H9 (cell line): ENCODE measurements at regions not wholly inside any gene's neighbourhood (a gene's known extent, or its start where the extent isn't known, plus 50 kb on each side); places are given as distances from the start of the nearest gene placed in this dataset.
A peak's percentile ranks its signal among the peaks of the same experiment; 100 is the strongest.

Experiments used
- DNase-seq: peaks from one replicate; pipeline ENCODE4 v3.0.0-alpha.2; 2017
- H2AFZ ChIP-seq: one replicate; pipeline ENCODE4 v1.6.1; 2013; ENCODE audit warnings: mild to moderate bottlenecking, low read length, control low read depth, moderate library complexity
- H2AK5ac ChIP-seq: 2 replicates; pipeline ENCODE4 v1.6.1; 2013; ENCODE audit warnings: low read length, control low read depth, mixed read lengths; ENCODE audit not compliant: insufficient read length
- H2BK120ac ChIP-seq: one replicate; pipeline ENCODE4 v1.6.1; 2013; ENCODE audit warnings: low read depth, mild to moderate bottlenecking, low read length, control low read depth, inconsistent platforms; ENCODE audit not compliant: poor library complexity, severe bottlenecking
- H2BK12ac ChIP-seq: 2 replicates; pipeline ENCODE4 v1.6.1; 2013; ENCODE audit warnings: low read length, control low read depth, mixed read lengths, low read depth; ENCODE audit not compliant: insufficient read length
- H2BK15ac ChIP-seq: 2 replicates; pipeline ENCODE4 v1.6.1; 2013; ENCODE audit warnings: low read depth, low read length, control low read depth
- H2BK20ac ChIP-seq: one replicate; pipeline ENCODE4 v1.6.1; 2013; ENCODE audit warnings: low read depth, mild to moderate bottlenecking, low read length, control low read depth, inconsistent platforms; ENCODE audit not compliant: poor library complexity, severe bottlenecking
- H2BK5ac ChIP-seq: 2 replicates; pipeline ENCODE4 v1.6.1; 2013; ENCODE audit warnings: low read length, control low read depth, mixed read lengths; ENCODE audit not compliant: insufficient read length
- H3K14ac ChIP-seq: 2 replicates; pipeline ENCODE4 v1.6.1; 2013; ENCODE audit warnings: low read length, control low read depth; ENCODE audit not compliant: insufficient read depth
- H3K18ac ChIP-seq: 2 replicates; pipeline ENCODE4 v1.6.1; 2013; ENCODE audit warnings: low read depth, mild to moderate bottlenecking, mixed read lengths, low read length, control low read depth; ENCODE audit not compliant: insufficient read length
- H3K23ac ChIP-seq: 2 replicates; pipeline ENCODE4 v1.6.1; 2013; ENCODE audit warnings: low read length, control low read depth, mixed read lengths, low read depth; ENCODE audit not compliant: insufficient read length
- H3K23me2 ChIP-seq: 2 replicates; pipeline ENCODE4 v1.6.1; 2013; ENCODE audit warnings: low read depth, mild to moderate bottlenecking, mixed read lengths, low read length, control low read depth; ENCODE audit not compliant: insufficient read length, poor library complexity, severe bottlenecking
- H3K27ac ChIP-seq: 2 replicates; pipeline ENCODE4 v1.5.1; 2013; ENCODE audit warnings: low read length, control low read depth, mixed read lengths, low read depth; ENCODE audit not compliant: insufficient read length
- H3K27me3 ChIP-seq: 2 replicates; pipeline ENCODE4 v1.6.1; 2013; ENCODE audit warnings: low read length, control low read depth, inconsistent platforms; ENCODE audit not compliant: insufficient read depth
- H3K4ac ChIP-seq: 2 replicates; pipeline ENCODE4 v1.6.1; 2013; ENCODE audit warnings: low read depth, mild to moderate bottlenecking, control low read depth, inconsistent platforms, low read length, moderate library complexity
- H3K4me1 ChIP-seq: 2 replicates; pipeline ENCODE4 v1.6.1; 2013; ENCODE audit warnings: low read length, control low read depth, inconsistent platforms; ENCODE audit not compliant: insufficient read depth
- H3K4me2 ChIP-seq: 2 replicates; pipeline ENCODE4 v1.6.1; 2013; ENCODE audit warnings: low read length, control low read depth, mixed read lengths; ENCODE audit not compliant: insufficient read length, insufficient read depth
- H3K56ac ChIP-seq: 2 replicates; pipeline ENCODE4 v1.6.1; 2013; ENCODE audit warnings: low read depth, mild to moderate bottlenecking, mixed read lengths, low read length, control low read depth; ENCODE audit not compliant: insufficient read length
- H3K79me1 ChIP-seq: 2 replicates; pipeline ENCODE4 v1.6.1; 2013; ENCODE audit warnings: low read depth, mild to moderate bottlenecking, moderate library complexity, low read length, control low read depth, inconsistent platforms; ENCODE audit not compliant: insufficient read depth, poor library complexity, severe bottlenecking
- H3K79me2 ChIP-seq: 2 replicates; pipeline ENCODE4 v1.6.1; 2013; ENCODE audit warnings: low read length, control low read depth, inconsistent platforms; ENCODE audit not compliant: insufficient read depth
- H3K9ac ChIP-seq: 2 replicates; pipeline ENCODE4 v1.6.1; 2013; ENCODE audit warnings: low read length, control low read depth, mixed read lengths; ENCODE audit not compliant: insufficient read length; ENCODE audit errors: extremely low read depth
- H3K9me3 ChIP-seq: one replicate; pipeline ENCODE4 v1.6.1; 2013; ENCODE audit warnings: low read depth, low read length, inconsistent platforms; ENCODE audit not compliant: control insufficient read depth
- H3T11ph ChIP-seq: one replicate; pipeline ENCODE4 v1.6.1; 2013; ENCODE audit warnings: mild to moderate bottlenecking, low read length, control low read depth, inconsistent platforms
- H4K20me1 ChIP-seq: one replicate; pipeline ENCODE4 v1.6.1; 2013; ENCODE audit not compliant: control insufficient read depth, insufficient read length, insufficient read depth
- H4K5ac ChIP-seq: 2 replicates; pipeline ENCODE4 v1.6.1; 2013; ENCODE audit warnings: low read depth, mild to moderate bottlenecking, mixed read lengths, low read length, control low read depth; ENCODE audit not compliant: insufficient read length
- H4K8ac ChIP-seq: replicated peaks from 2 replicates; pipeline ENCODE4 v1.6.1; 2013; ENCODE audit warnings: low read length, control low read depth, mixed read lengths, low read depth; ENCODE audit not compliant: insufficient read length
- H4K91ac ChIP-seq: 2 replicates; pipeline ENCODE4 v1.6.1; 2013; ENCODE audit warnings: low read depth, mild to moderate bottlenecking, moderate library complexity, mixed read lengths, low read length, control low read depth; ENCODE audit not compliant: insufficient read length
- H3K27ac Mint-ChIP-seq, 3 experiments: 2 replicates in 2 of 3; 3 replicates in 1 of 3; pipeline ENCODE4 v1.8.0; 2020 to 2021; ENCODE audit warnings: mixed read lengths in 3 of 3, mild to moderate bottlenecking in 1 of 3, moderate library complexity in 1 of 3
- H3K27me3 Mint-ChIP-seq: 2 replicates; pipeline ENCODE4 v1.8.0; 2021; ENCODE audit warnings: low read depth, mild to moderate bottlenecking, moderate library complexity, mixed read lengths
- H3K36me3 Mint-ChIP-seq, 3 experiments: 2 replicates in 2 of 3; 3 replicates in 1 of 3; pipeline ENCODE4 v1.8.0; 2020 to 2021; ENCODE audit warnings: low read depth in 3 of 3, mixed read lengths in 3 of 3; ENCODE audit not compliant: insufficient read depth in 1 of 3
- H3K4me1 Mint-ChIP-seq, 2 experiments: 2 replicates each; pipeline ENCODE4 v1.8.0; 2020; ENCODE audit warnings: mixed read lengths in 2 of 2
- H3K4me3 Mint-ChIP-seq, 2 experiments: 2 replicates in 1 of 2; 3 replicates in 1 of 2; pipeline ENCODE4 v1.8.0; 2020 to 2021; ENCODE audit warnings: mild to moderate bottlenecking in 2 of 2, mixed read lengths in 2 of 2, moderate library complexity in 1 of 2
- H3K9me3 Mint-ChIP-seq, 2 experiments: 2 replicates in 1 of 2; 3 replicates in 1 of 2; pipeline ENCODE4 v1.8.0; 2020; ENCODE audit warnings: mild to moderate bottlenecking in 2 of 2, mixed read lengths in 2 of 2, moderate library complexity in 1 of 2
- WGBS: extraction: QIAGEN DNeasy Blood & Tissue Kit; methylation state at CpG from one replicate; pipeline ENCODE4 v1.1.7; 2013; ENCODE audit warnings: missing lambda C conversion rate, low lambda C conversion rate, mixed read lengths; ENCODE audit not compliant: insufficient read length; ENCODE audit errors: extremely low coverage; 5-methylcytosine and 5-hydroxymethylcytosine counted together
- TF ChIP-seq, protein P1 (sequence below): fragments of 200-600 bp; sonication (generic); conservative IDR thresholded peaks from 3 replicates; pipeline ENCODE4 v1.8.0; 2021; ENCODE audit warnings: antibody characterized with exemption, mild to moderate bottlenecking

DNA sequence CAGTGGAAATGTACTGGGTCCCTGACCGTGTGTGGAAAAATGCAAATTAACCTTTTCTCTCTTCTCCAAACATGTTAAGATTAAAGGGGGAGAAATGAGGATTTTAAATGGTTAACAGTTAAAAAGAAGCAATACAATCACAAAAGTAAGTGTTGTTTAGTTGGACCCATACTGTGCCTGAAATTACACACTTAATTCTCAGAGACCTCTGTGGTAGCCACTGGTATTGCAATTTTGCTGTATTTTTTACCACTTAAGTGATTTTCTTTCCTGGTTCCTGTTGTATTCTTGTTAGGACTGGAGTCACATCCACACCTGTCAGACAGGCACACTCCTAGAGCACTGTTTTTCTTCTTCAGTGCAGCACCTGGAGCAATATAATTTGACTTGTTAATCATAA is 179.6 kb upstream of the PDGFD start:
- WGBS: no CpG with 5 or more reads among the region's 1 CpG
- DNase-seq: no peak

More for the DNA sequence above, 179.6 kb upstream of the PDGFD start:
- no peak overlapping the region for H2BK5ac ChIP-seq
- H3K9ac ChIP-seq: no peak overlapping the region
- no peaks in the 10 kb centered on the region for H3K4me1 ChIP-seq
- H4K91ac ChIP-seq: no peak overlapping the region
- peaks cover 0 to 6% (median 4%) of the 10 kb centered on the region in 3 experiments; a peak in 4 of 7 replicates for H3K36me3 Mint-ChIP-seq
- H3K23me2 ChIP-seq: no peaks in the 10 kb centered on the region
- no peaks in the 10 kb centered on the region for H3K27me3 ChIP-seq
- no peak overlapping the region for H2BK20ac ChIP-seq
- H4K8ac ChIP-seq: no peak overlapping the region
- no peak overlapping the region for H3K4ac ChIP-seq
- no peak overlapping the region for H3K14ac ChIP-seq
- no peaks in the 10 kb centered on the region for H3K79me1 ChIP-seq
- no peak overlapping the region for H4K5ac ChIP-seq
- no peaks in the 10 kb centered on the region for H3K79me2 ChIP-seq
- H3K4me1 Mint-ChIP-seq: no peaks in the 10 kb centered on the region
- no peak overlapping the region for H3K27ac ChIP-seq
- no peak overlapping the region for H2BK120ac ChIP-seq
- TF ChIP-seq, protein P1, sequence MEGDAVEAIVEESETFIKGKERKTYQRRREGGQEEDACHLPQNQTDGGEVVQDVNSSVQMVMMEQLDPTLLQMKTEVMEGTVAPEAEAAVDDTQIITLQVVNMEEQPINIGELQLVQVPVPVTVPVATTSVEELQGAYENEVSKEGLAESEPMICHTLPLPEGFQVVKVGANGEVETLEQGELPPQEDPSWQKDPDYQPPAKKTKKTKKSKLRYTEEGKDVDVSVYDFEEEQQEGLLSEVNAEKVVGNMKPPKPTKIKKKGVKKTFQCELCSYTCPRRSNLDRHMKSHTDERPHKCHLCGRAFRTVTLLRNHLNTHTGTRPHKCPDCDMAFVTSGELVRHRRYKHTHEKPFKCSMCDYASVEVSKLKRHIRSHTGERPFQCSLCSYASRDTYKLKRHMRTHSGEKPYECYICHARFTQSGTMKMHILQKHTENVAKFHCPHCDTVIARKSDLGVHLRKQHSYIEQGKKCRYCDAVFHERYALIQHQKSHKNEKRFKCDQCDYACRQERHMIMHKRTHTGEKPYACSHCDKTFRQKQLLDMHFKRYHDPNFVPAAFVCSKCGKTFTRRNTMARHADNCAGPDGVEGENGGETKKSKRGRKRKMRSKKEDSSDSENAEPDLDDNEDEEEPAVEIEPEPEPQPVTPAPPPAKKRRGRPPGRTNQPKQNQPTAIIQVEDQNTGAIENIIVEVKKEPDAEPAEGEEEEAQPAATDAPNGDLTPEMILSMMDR: peak; percentile 59
- no peak overlapping the region for H3K4me2 ChIP-seq
- no peaks in the 10 kb centered on the region for H4K20me1 ChIP-seq
- H3K9me3 Mint-ChIP-seq: 0 out of 5 replicates have a peak, but pooled peaks cover 0 to 2% of the 10 kb centered on the region in 2 experiments
- H3K56ac ChIP-seq: no peak overlapping the region
- no peak overlapping the region for H3K4me3 Mint-ChIP-seq
- H2BK15ac ChIP-seq: no peak overlapping the region
- no peak overlapping the region for H2BK12ac ChIP-seq
- H3K27ac Mint-ChIP-seq: no peak overlapping the region
- no peak overlapping the region for H2AFZ ChIP-seq
- no peak overlapping the region for H3T11ph ChIP-seq
- no peak overlapping the region for H3K18ac ChIP-seq
- no peaks in the 10 kb centered on the region for H3K9me3 ChIP-seq
- H3K27me3 Mint-ChIP-seq: no peaks in the 10 kb centered on the region
- no peak overlapping the region for H2AK5ac ChIP-seq
- no peak overlapping the region for H3K23ac ChIP-seq
